GM19328 (cell line): ENCODE measurements at regions not wholly inside any gene's neighbourhood (a gene's known extent, or its start where the extent isn't known, plus 50 kb on each side); places are given as distances from the start of the nearest gene placed in this dataset.

Source experiments
- ATAC-seq: cut with Tn5 transposase; IDR thresholded peaks from one replicate; pipeline ENCODE4 v1.9.1; 2021; ENCODE audit warnings: mild to moderate bottlenecking, moderate library complexity; ENCODE audit not compliant: unreplicated experiment

DNA sequence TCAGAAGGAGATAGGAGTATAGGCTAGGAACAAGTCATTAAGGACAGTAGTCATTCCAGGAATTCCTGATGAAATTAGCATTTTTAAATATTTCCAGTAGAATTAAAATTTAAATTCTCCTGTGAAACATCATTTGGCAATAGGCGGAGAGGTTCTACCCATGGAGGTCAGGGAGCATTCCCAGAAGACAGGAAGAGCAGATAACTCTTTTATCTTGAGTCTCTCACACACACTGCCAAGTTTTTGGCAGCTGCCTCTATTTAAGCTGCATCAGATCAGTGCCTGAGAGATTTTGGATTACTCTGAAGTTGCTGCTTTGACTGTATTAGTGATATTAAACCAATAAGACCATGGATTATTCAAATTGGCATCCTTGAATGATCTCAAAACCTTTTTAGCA, 714.7 kb downstream of the EPHA4 start:
- no peak for ATAC-seq

DNA sequence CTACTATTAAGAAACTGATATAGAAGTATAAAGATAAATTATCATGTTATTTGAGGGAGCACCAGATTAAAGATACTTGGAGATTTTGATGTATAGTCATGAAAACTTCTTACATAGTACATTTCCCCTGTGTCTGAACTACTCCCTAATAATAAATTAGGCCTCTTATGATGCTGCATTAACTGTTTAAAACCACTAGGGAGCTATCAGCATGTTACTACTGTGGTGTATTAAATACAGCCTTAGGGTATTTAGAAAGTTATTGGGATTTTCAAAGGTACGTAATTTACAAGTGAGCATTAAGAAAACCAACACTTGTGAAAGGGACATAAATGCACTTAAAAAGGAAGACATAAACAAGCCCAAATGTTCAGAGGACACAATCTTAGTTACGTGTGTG, 714.0 kb downstream of the EPHA4 start:
- ATAC-seq = no peak

DNA sequence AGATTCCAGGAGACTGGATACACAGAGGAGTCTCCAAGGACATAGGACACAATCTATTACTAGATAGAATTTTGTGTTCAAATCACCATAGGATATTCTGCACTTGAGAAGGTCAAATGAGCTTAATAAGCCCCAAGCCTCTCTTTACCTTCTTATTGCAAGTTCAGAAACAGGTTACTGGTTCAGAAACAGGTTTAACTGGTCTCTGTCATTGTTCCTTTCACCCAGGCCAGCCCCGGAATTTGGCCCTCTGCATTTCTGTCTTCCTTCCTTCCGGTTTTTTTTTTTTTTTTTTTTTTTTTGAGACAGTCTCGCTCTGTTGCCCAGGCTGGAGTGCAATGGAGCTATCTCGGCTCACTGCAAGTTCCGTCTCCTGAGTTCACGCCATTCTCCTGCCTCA, 700.2 kb downstream of the EPHA4 start:
- no peak for ATAC-seq

DNA sequence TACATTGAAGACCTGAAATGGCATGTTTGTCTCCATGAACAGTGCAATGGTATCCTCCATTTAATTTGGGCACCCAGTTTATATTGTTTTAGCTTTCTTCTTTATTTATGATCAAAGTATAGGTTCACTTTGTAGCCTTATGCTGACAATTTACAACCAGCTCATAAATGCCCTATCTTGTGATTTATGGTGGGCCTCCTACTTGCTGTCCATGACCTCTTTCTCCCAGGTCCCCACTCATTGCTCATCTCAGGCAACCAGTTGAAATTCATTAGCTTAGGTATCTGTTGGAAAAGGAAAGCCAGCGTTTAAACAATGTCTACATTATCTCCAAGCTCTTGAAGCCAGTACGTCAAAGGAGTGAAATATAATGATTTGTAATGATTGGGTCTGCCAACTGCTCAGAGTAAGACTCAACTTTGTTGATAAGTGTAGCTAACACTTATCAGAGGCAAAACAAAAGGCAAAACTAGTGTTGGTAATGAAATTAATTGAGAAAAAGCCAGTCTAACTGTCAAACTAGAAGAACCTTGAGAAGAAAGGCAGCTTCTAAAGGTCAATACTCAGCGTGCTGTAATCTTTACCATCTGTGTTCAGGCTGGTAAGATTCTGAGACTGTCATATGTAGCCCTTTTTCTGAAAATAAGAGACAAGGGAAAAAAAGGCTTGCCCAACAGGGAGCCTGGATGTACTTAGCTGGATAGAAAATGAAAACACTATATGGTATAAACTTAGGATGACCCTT, 695.9 kb downstream of the EPHA4 start:
- ATAC-seq = no peak

DNA sequence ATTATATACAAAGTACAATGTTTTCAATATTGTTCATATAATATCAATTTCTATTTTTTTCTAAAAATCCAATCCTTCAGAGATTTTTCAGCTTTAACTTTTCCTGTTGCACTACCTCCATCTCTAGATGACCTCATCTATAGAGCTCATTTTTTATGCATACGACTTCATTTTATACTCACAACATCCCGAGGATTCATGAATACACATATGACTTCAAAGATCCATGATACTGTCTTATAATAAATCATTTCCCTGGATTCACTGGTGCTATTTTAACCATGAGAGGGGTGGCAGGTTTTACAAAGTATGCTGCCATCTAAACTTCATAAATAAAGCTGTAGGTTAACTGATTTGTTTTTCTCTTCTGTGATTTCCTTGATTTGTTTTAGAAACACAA, 694.6 kb downstream of the EPHA4 start:
- ATAC-seq = no peak

DNA sequence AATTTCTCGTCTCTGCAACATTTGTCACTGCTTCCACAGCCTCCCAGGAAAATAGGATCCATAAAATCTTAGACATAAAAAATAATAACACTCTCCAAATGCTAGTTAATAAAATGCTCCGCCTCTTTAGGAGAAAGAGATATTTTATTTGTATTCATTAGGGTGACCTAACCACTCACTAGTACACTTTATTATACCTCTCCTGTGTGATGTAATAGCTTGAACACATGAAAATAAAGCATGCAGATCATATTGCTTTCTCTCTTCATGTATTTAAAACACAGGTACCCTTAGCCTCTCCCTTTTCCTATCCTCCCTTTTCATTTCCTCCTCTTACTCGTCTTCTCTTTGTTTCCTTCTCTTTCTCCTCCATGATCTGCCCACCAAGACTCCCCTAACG, 694.2 kb downstream of the EPHA4 start:
- ATAC-seq = no peak

DNA sequence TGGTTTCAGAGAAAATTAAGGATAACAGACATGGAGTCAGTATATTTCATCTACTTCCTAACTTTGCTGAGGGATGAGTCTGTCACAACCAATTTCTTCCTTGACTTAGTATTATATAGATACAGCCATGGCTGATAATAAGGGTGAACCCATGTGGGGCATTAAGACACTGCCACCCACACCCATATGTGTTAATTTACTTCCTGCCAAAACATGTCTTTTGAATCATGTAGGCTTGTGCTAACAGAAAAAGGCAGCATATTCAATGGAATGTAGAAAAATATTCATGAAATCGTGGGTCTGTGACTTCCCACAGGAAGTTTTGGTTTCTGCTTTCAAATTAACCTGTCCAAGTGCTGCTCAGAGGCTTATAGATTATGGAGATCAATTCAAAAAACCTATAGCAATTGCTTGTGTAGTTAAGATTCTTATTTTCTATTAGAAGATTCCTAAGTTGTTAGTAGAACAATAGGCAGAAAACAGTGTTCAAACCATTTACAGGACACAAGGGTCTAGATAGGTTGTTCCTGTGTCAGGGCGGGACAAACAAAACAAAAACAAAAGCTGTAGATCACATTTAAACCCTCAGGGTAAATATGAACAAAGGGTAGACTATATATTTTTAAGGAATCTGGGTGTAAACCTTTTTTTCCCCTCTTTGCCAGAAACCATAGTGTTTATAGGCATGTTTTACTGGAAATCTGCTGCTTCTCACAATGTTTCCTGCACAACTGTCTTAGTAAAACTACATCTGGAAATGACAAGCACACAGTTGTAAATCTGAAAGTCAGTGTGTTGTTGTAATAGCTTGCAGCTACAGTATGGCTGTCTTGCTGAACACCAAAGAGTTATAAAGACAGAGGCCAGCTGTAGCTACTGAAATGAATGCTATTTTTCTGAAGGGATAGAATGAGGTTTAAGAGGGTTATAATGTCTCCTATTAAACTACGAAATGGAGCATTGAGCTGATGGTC, 691.2 kb downstream of the EPHA4 start:
- ATAC-seq = no peak

DNA sequence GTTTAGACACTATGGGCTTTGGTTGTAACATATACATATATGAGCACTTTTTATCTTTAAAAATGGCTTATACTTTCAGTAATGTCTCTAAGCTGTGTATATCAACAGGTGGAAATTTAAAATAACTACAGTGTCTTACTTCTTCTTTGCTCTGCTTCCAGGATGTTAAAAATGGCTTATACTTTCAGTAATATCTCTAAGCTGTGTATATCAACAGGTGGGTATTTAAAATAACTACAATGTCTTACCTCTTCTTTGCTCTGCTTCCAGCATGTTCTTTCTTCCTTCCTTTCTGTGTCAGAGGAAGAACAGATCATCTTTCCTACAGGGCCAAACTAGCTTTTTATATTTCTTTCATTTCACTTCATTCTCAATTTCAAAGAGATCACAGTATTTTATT, 689.6 kb downstream of the EPHA4 start:
- no peak for ATAC-seq

DNA sequence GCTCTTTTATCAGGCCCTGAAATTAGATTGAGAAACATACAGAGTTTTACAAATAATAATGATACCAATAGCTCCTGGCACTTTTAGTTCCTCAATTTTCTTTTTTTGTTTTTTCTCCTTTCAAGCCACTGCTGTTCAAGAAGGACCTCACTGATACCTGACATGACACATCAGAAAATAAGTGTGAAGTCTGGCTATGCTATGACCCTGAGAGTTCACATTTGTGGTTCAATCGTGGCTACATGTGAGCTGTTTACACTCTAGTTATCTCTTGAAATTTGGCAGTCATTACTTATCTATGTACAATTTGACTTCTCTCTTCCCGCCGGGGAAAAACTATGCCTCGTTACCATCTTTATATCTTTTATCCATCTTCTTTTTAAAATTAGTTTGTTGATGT, 686.5 kb downstream of the EPHA4 start:
- no peak for ATAC-seq

DNA sequence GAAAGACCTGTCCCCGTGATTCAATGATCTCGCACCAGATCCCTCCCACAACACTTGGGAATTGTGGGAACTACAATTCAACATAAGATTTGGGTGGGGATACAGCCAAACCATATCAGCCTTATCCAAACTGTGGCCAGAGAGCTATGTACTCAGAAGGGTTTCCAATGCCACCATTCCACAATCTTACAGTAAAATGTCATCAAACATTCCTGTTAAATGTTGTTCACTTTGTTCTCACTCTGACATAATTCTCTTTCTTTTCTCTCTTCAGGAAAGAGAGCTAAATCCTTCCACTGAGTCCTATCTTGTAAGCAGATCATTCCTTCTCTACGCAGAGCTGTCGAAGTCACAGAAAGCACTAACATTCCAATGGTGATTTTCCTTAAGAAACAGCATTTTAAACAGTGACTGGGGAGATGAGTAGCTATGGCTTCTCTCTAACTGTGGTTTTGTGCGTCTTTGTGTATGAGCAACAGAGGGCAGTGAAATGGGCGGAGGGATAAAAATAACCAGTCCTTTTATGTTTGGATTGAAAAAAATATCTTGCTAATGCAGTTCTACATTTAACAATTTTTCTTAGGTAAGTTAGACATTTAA, 684.7 kb downstream of the EPHA4 start:
- no peak for ATAC-seq

DNA sequence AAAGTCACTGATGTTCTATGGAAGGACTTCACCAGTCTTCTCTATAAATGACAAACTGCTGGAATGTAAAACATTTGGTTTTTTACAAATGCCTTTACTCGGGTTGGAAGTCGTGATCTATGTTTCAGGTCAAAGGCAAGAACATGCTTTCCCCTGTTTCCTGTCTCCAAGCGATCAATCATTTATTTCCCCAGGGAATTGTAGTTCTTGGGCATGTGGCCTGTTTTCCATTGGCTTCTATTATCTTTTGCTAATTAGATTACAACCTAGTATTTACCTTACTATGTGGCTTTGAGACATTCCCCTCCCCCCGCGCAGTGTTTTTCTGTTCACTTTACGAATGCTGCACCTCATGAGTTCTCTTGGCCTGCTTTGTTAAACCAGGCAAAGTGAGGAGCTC, 684.2 kb downstream of the EPHA4 start:
- no peak for ATAC-seq

DNA sequence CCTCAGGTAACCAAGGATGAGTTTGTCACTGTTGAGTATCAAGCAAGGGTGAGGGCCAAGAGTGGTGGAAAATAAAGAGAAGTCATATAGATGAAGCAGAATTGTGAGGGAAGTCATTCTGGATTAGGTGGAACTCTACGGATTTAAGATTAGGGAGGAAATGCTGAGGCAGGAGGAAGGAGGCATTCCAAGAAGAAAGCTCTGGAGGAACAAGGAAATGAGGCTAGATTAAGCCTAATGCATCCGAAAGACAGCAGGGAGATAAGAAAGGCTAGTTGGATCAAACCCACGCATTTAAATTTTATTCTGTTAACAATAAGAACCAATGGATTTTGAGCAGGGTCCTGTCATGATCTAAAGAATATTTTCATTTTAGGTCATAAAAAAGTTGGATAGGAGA, 681.2 kb downstream of the EPHA4 start:
- no peak for ATAC-seq

DNA sequence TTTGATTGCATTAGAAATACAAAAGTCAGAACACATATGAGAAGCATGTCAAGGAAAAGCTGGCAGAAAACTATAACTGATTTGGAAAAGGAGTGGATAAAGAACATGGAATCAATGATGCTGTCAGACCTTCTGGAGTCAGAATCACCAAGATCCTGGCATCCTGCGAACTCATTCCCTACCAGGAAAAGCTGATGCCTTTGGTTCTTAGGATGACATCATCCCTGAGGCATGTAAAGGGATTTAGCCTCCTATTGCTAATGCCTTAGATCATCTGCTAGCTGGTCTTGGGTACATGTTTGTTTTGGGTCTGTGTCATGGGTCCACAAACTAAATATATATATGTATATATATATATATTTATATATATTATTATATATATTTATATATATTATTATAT, 680.7 kb downstream of the EPHA4 start:
- no peak for ATAC-seq

DNA sequence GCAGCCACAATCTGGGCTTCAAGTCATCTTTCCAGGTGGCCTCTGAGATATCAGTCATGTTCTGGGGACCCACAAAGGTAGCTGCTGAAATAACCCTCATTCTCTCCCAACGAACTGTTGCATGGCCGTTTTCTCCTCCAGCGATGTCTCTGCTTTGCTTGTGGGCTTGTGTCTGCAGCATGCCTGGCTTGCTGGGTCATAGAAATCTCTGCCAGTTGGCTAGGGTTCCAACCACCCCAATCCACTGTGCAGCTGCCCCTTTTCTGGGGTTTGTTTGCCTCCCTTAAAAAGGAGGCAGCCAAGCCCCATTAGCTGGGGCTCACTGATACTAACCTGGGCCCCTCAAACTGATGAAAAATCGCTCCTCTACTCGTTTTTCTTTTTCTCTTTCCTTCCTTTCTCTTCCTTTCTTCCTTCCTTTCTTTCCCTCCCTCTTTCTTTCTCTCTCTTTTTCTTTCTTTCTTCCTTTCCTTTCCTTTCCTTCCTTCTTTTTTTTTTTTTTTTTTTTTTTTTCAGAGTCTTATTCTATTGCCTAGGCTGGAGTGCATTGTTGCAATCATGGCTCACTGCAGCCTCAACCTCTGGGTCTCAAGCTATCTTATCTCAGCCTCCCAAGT, 680.0 kb downstream of the EPHA4 start:
- no peak for ATAC-seq

DNA sequence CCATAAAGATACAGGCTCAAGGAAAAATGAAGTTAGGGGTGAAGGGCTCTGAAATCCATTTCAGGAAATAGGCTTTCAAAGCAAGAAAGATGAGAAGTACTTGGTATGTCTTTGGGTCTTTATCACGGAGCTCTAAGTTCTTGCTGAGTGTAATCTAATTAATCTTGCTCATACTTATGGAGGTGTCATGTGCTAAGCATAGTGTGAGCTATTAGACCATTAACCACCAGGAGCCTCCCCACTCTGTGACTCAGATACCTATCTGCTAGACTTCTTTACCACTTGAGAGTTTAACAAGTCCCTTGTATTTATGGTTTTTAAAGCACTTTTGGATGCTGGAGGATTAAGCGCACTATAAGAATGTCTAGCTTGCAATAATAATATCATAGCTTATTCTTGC, 678.7 kb downstream of the EPHA4 start:
- ATAC-seq = no peak

DNA sequence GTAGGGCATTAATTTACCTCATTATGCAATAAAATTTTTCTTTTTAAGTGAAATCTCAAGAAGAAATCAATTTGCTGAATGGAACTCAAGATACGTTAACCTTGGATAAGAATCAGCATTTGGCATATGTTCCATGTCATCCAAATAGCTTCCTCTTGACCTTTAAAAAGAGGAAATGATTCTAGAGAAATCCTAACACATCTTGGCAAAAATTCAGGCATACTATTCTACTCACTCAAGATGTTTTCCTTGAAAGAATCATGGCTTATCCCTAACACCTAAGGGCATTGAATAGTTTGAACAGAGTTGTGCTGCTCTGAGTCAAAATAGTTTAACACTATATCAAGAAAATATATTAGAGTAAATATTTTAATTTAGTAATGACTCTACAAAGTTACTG, 678.0 kb downstream of the EPHA4 start:
- no peak for ATAC-seq

DNA sequence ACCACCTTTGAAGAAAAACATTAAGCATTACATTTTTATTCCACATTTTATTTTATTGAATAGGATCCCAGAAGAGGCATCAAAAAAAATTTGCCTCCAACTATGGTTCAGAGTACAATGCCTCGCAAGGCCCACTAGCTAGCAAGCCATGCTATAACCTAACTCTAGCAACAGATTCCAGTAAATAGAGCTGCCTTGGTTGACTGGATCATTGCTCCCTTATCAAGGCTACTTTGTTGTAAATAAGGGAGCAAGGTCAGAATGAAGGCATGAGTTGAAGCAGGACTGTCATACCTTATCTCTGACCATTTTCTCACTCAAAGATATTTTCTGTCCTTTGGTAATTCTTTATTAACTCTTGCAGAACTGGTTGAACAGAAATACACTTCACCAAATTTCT, 672.6 kb downstream of the EPHA4 start:
- ATAC-seq = no peak

DNA sequence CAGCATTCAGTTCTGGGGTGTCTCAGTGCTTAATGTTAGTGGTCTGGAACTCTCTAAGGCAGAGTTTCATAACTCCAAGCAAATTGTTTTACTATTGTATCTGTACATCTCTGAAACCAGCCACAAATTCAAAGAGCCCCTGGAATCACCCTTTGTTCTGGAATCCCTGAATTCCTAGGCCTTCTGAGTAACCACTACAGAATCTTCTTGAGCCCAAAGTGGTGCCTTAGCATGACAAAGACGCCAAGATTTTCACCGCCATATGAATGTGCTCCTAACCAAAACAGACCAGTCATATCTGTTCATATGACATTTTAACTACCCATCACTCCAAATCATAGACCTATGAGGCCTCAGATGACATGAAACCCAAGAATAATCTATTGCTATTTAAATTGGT, 668.1 kb downstream of the EPHA4 start:
- ATAC-seq = no peak

DNA sequence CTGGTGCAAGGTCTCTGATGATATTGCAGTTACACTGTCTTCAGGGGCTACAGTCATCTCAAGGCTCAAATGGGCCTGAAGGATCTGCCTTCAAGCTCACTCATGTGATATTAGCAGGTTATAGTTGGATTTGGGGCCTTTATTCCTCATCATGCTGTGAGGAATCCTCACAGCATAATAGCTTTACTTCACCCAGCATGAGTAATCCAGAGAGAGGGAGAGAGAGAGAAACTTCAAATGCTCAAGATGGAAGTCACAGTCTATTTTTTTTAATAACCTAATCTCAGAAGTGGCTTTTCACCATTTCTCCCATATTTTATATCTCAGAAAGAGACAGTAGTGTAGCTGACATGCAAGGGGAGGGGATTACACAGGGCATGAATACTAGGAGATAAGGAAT, 658.7 kb downstream of the EPHA4 start:
- ATAC-seq = no peak

DNA sequence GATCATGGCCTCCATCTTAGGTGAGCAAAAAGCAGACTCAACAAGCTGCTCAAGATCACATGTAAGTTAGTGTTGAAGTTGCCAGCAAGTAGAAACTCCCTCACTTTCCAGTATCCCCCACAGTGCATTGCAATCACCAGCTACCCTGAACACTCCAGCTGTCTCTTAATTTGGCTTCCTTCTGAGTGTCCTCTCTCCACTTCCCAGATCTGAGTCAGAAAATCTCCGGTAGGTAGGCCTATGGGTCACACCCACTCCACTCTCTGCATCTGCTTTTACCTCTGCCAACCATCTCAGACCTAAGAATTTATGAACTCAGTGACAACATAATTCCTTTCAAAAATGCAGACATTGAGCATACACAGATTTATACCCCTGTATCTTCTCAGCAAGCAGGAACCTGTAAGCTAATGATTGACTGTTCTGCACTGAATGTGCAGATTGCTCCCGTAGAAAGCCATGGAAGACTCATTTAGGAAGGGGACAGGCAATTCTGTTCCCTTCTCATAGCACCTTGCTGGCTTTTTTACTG, 656.9 kb downstream of the EPHA4 start:
- no peak for ATAC-seq

DNA sequence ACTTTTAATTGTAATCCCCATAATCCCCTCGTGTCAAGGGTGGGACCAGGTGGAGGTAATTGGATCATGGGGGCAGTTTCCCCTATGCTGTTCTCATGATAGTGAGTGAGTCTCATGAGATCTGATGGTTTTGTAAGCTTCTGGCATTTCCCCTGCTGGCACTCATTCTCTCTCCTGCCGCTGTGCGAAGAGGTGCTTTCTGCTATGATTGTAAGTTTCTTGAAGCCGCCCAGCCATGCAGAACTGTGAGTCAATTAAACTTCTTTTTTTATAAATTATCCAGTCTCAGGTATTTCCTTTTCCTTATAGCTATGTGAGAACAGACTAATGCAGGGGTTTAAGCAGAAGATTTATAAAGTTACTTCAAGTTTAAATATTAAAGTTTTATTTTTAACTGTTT, 655.2 kb downstream of the EPHA4 start:
- no peak for ATAC-seq
